Activated CD4-positive, CD25-positive, alpha-beta regulatory T cell treated with anti-CD3 and anti-CD28 coated beads, Interleukin-2, amount 50 U/mL, for 16 hours (primary cell): ENCODE measurements at regions not wholly inside any gene's neighbourhood (a gene's known extent, or its start where the extent isn't known, plus 50 kb on each side); places are given as distances from the start of the nearest gene placed in this dataset.
"Not testable (repeated sequence)": the region's sequence is repeated elsewhere in the genome, so short reads cannot be mapped to it uniquely, and the experiment has no call there.

Experiments used
- DNase-seq: peaks from one replicate; pipeline ENCODE4 v3.0.0-alpha.2; 2020; ENCODE audit warnings: low read depth, low spot score

DNA sequence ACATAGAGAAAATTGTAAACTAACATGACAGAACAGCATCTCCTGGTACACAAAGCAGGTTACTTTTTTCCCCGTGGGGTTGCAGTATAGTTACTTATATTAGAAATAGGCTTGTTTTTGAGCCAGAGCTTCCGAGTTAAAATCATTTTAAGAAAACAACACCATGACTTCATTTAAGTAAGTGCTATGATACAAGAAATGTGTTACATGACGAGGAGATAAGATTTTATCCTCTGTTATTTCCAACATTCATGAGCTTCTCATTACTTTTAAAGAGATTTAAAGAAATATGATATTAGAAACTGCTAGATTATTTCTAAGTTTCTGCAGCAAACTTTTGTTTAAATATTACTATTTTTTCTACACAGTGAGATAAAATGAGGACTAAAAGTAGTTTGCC is 968.7 kb downstream of the GATA3 start:
- no peak for DNase-seq

DNA sequence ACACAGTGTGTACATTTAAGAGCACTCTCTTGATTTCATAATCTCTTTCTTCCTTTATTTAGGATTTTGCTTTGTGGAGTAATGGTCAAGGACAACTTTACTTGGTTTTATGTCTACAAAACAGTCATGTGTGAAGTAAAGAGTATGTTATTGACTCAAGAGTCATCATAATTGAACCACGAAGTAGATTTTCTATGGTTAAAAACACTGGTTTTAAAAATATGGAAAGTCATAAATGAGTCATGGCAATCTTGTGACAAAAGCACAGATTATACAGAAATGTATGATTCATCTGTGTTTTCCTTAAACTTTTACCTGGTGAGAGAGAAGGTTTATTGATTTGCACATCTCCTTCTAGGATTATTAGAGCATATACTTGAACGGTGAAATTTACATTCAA is 969.7 kb downstream of the GATA3 start:
- DNase-seq: no peak

DNA sequence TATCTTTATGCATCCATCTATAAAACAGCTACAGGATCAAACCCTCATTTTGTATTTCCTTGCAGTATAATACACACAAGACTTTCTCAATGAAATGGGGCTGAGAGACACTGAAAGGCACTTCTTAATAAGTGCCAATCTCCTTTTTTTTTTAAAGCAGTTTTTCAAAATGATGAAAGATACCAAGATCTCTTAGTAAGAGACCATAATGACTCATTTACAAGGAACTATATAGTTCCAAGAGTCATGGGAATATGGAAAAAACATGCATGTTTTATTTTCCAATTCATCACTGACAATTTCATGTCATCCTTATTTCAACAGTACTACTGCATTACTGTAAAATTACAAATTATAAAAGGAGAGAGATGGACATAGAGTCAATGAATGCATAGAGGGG is 973.7 kb downstream of the GATA3 start:
- no peak for DNase-seq

DNA sequence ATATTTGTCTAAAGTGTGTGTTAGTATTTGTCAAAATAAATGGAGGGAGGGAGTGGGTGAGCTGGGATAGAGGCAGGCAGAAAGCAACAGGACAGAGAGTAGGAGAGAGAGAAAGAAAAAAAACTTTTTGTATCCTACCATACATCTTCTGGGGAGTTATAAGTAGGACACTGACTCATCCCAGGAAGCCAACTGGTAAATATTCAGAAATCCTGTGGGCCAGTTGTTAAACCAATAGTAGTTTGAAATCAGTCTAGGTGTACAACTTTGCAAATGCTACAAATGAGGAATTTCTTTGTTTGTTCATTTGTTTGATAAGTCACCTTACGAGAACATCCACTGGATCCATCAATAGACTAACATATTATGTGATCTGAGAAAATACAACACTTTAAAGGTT is 980.9 kb downstream of the GATA3 start:
- no peak for DNase-seq

DNA sequence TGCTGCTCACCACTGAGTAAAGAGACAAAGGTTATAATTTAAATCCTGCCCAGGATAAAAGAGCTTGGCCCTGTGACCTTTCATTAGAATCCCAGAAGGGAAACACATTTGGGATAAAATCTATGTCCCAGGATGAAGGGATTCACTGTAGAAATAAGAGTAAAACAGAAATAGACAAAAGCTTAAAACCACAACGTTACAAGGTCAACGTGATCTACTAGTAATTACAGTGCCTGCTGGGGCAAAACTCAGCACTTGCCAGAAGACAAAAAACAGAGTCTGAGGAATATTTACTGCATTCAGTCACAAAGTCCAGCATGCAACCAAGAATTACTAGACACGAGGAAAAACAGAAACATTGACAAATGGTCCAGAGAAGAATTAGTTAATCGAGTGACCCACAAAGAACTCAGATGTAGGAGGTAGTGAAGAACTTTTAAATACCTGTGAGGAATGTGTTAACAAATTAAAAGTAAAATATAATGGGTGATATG is 982.3 kb downstream of the GATA3 start:
- DNase-seq: no peak

DNA sequence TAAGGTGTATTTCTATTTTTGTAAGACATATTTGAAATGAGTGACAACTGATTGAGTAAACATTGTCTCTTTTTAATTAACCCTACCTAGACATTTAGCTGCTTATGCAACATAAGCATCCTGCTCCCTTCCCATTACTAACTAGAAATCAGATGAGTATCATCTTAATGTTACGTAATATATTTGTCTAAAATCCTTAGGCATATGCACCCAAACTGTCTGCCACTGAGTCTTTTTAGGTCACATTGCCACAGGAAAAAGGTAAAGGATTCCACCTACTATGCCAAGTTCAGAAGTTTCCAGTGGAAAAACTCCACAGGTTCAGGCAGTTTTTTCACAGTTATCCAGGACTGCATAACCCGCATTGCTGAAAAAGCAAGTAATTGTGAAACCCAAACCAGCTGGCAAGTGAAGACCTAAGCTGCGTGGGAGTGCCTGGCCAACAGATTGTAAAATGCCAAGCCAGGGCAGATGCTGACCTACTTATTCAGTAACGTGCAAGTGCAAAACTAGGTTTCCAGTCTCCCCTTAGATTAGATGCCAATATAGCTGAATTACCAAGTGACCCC is 983.7 kb downstream of the GATA3 start:
- no peak for DNase-seq

DNA sequence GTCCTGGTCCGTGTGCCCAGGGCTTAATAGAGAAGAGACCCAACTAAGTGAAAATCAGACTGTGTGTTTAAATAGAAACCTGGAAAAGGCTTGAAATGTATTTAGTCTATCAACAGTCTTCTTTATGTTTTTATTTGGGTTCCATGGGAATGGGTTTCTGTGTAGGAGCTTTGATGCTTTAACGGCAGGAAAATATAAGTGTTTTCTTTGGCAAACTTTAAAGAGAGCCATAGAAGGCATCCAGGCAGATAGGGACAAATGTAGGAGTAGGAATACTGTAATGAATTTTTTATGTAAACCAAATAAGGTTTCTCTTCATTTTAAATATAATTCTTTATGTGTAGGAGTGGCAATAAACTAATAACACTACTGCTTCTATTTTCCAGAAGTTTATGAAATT is 989.0 kb downstream of the GATA3 start:
- no peak for DNase-seq

DNA sequence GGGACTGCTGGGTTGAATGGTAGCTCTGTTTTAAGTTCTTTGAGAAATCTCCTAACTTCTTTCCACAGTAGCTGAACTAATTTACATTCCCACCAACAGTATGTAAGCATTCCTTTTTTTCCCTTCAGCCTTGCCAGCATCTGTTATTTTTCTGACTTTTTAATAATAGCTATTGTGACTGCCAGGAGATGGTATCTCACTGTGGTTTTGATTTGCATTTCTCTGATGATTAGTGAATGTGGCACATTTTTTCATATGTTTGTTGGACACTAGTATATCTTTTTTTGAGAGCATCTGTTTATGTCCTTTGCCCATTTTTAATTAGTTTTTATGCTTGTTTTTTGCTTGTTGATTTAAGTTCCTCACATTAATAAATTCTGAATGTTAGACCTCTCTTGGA is 990.8 kb downstream of the GATA3 start:
- DNase-seq: no peak

DNA sequence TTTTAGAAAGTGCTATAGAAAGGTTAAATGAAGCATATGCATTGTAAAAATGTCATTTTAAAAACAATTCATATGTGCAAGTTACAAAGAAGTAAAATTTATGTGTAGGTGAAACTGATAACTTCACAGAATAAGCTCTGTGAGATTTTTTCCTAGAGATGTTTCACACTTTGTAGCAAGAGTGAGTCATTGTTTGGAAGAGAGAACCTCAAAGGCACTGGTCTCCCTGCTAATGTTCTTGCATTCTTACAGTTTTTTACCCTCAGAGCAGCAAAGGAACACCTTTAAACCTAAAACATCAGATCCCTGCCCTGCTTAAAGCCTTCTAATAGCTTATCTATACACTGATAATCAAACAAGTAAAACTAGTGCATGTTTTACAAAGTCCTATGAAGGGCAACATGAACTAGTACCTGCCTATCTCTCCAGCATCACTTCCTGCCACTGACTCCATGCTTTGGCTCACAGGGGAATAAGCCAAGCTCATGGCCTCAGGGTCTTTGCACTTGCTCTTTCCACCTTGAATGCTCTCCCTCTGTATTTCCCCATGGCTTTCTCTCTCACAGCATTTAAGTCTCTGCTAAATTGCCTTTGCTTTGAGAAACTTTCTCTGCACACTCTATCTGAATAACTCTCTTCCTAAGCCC is 997.0 kb downstream of the GATA3 start:
- DNase-seq: no peak

DNA sequence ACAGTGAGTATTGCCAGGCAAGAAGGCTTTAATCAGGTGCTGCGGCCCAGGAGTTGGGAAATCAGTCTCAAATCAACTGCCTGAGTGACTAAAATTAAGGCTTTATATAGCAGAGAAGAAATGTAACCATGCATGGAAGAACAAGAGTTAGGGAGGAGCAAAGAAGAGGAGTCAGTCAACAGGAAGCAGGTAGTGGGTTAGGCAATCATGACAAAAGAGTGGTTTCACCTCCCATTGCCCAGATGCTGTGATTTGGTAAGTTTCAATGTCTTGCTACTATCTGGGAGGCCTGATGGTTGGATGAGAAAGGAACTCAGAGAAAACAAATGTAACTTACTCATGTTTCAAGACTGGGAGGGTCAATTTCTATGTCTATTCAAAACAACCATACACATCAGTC is 998.3 kb downstream of the GATA3 start:
- DNase-seq: no peak

DNA sequence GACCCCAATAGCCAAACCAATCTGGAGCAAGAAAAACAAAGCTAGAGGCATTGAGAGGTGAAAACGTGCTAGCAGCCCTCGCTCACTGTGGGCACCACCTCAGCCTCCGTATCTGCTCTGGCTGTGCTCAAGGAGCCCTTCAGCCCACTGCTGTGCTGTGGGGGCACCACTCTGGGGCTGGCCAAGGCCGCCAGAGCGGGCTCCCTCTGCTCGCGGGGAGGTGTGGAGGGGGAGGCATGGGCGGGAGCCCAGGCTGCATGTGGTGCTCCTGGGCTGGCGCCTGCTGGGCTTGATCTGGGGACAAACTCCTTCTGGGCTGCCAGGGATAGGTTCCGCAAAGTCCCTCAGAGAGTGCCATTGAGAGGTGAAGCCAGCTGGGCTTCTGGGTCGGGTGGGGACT is 1002.0 kb downstream of the GATA3 start:
- no peak for DNase-seq

DNA sequence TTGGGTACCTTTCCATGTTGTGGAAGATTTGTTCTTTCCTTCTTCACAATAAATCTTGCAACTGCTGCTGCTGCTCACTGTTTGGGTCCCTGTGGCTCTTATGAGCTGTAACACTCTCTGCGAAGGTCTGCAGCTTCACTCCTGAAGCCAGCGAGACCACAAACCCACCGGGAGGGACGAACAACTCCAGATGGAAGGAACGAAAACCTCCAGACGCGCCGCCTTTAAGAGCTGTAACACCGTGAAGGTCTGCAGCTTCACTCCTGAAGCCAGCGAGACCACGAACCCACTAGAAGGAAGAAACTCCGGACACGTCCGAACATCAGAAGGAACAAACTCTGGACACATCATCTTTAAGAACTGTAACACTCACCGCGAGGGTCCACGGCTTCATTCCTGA is 1002.8 kb downstream of the GATA3 start:
- not testable (repeated sequence) for DNase-seq

DNA sequence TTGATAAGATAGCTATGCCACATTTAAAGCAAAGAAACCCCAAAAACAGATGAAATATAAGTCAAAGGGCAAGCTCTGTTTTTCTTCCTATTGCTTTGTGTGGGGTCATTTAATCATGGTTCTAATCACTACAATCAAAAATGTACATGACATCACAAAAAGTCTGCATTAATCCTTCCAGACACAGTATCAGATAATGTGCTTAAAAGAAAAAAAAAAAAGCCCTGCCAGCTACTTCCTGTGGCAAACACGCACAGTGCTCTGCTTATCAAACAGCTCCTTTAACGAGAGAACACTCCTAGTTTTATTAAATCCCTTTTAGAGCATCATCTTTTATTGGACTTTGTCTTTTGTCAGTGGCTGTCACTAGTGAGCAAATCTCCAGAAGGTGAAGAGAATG is 1005.8 kb downstream of the GATA3 start:
- DNase-seq: no peak

DNA sequence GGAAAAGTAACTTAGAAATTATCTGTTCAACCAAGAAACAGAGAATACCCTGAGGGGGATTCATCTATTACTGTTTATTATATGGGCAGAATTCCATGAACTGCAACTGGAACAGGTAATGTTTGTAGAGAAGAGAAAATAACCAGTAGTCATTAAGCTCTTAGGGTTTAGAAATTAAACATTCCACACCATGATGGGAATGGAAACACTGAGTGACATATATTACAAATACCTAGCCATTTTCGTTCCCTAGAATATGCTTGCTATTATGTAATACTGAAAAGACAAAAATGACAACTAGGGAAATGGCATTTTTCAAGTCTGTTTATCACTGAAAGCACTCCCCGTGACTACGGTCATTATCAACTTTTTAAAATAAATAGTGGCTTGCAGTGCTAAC is 1007.4 kb downstream of the GATA3 start:
- DNase-seq: no peak

DNA sequence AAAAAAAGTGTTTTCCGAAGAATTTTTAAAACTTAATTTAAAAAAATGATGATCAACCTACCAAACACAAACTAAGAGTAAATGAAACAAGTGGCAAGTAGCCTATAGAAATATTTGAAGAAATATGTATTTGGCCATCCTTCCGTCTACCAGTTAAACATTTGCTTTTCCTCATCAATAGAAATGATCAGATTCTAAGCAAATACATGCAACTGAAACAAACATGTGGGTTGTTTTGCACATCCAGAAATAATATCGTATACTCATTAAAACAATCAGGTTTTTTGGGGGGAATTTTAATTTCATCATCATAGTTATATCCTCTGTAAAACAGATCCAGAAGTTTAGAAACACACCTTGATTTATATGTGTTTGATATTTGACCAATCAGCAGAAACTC is 1011.7 kb downstream of the GATA3 start:
- no peak for DNase-seq

DNA sequence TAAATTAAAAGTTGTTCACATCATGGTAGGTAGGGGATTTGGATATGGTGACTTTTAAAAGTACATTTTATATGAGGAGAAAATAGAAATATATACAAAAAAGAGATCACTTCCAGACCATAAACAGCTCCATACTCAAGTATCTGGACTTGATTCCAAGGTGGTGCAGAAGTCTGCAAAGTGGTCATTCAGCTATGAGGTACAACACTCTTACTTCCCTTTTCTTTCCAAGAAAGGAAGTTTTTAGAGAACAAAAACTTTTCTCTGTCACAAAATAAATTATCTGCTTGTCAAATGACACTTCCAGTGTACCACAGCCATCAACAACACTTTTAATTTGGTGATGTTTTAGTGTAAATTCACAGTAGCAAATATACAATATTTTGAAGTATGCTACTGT is 1013.5 kb downstream of the GATA3 start:
- DNase-seq: no peak

DNA sequence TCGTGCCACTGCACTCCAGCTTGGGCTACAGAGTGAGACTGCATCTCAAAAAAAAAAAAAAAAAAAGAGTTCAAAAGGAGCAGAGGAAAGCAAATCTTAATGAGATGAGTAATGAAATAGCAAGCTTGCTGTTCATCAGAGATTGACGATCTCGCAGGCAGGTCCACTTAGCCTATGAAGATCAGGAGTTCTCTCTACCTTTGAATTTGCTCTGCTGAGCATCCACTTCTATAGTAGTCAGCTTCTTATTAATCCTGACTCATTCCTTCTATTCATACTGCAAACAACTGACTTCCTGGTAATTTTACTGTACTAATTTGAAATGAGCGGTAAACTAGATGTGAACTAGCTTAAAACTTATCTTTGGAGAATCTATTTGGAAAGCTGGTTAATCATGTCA is 1014.6 kb downstream of the GATA3 start:
- no peak for DNase-seq

DNA sequence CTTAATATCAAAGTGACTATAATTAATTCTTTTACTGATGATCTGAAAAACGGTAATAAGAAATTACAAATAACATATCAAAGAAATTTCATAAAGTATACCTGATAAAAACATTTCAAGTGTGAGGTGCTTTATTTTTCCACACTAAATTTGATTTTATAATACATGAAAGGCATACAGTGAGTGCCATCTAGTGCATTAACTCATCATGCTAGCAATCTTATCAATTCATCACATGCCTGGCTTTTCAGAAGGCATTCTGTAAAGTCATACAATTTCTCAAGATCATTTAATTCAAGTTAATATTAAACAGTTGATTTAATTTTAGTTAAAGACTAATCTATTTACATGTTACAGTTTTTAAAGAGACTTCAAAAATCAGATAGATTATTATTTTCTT is 1020.9 kb downstream of the GATA3 start:
- DNase-seq: no peak

DNA sequence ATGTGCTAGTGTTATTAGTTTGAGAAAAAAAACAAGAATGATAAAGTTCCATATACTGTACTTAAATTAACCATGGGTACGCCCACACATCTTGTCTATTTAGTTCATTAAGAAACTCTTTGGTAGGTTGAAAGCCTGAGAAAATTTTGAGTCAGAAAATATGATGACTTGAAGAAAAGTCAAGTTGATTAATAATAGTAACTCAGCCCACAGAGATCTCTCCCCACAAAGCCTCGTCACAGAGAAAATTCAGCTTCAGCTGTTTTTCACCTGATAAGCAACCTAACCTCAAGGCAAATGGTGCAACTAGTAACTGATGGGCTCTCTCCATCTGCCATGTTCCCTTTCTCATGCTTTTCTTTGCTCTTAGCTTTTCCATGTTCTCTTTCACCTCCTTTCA is 1021.6 kb downstream of the GATA3 start:
- DNase-seq: no peak

DNA sequence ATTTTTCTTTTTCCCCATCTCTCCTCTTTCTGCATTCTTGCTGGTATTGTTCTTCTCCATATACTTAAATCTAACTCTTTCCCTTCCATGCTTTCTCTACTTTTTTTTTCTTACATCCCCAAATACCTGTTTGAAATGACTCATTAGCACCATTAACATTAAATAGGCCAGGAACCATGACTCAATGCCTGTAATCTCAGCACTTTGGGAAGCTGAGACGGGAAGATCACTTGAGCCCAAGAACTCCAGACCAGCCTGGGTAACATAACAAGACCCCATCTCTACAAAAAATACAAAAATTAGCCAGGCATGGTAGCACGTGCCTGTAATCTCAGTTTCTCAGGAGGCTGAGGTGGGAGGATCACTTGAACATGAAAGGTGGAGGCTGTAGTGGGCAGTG is 1026.8 kb downstream of the GATA3 start:
- no peak for DNase-seq

DNA sequence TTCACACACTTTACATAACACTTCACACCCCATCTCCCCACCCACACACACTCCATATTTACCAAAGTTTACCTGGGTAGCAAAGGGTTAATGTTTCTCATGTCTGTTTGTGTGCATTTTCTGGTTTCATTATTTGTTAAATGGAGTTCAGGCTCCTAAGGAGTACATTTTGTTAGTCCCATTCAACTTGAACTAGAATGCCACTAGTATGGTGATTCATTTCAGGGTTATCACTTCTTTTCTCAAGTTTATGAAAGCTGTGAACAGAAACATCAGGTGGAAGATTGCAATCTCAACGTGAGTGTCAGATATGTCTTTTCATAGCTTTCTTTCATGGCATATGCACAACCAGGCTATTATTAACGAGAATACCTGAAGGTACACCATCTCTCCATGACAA is 1027.5 kb downstream of the GATA3 start:
- DNase-seq: no peak

DNA sequence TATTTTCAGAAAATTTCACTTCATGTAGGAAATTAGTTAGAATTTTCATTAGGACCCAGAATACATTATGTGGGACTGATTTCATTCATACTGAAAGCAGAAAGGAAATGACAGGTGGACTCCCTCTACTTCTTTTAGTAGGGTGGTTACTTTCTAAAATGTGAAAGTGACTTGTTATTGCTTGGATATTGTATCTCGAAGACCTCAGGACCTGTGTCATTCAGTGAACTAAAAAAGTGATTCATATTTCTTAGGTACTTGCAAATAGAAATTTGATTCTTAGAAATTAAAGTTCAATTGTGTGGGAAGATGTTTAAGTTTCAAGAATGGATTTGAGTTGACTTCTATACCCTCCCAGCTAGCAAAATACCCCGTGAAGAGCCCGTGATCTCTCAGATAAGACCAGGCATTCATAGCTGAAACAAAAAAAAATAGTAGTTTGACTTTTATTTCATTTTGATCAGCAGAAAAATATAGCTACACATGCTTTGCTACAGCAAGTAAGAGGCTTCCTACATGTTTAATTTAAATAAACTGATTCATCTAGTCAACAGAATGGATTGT is 1037.1 kb downstream of the GATA3 start:
- DNase-seq: no peak

DNA sequence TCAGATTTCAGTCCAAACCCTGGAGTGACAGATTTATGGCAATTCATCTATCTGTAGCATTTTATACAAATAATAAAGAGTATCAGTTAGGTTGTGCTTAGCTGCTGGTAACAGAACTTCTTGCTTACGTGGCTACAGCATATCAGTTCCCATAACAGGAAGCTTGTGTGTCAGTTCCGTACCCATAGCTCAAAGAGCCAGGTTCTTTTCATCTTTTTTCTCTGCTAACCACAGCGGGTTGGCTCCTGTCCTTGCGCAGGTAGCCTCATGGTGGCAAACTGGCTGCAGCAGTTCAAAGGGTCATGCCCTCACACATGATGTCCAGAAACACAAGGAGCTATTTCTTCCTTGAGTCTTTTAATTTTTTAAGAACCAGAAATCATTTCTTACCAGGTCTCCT is 1041.8 kb downstream of the GATA3 start:
- DNase-seq: no peak
